Neutrophil (primary cell): ENCODE measurements at regions not wholly inside any gene's neighbourhood (a gene's known extent, or its start where the extent isn't known, plus 50 kb on each side); places are given as distances from the start of the nearest gene placed in this dataset.
A peak's percentile ranks its signal among the peaks of the same experiment; 100 is the strongest.
"Not testable (repeated sequence)": the region's sequence is repeated elsewhere in the genome, so short reads cannot be mapped to it uniquely, and the experiment has no call there.

Experiments
- H3K27ac ChIP-seq: fragments of 200-600 bp; sonication (generic); 2 replicates; pipeline ENCODE4 v1.5.1; 2016; ENCODE audit warnings: mild to moderate bottlenecking, moderate library complexity
- H3K27me3 ChIP-seq: fragments of 200-600 bp; sonication (generic); 2 replicates; pipeline ENCODE4 v1.6.0; 2016; ENCODE audit warnings: mild to moderate bottlenecking
- H3K36me3 ChIP-seq: fragments of 200-600 bp; sonication (generic); 2 replicates; pipeline ENCODE4 v1.5.1; 2017
- H3K4me1 ChIP-seq, 2 experiments: fragments of 200-600 bp in 1 of 2; sonication (generic) in 1 of 2; 1 replicate in 1 of 2; 2 replicates in 1 of 2; pipeline versions ENCODE4 v1.5.1 to v1.6.1; 2013 to 2016; ENCODE audit warnings: low read depth in 1 of 2, low read length in 1 of 2, mild to moderate bottlenecking in 1 of 2, moderate library complexity in 1 of 2; ENCODE audit not compliant: control insufficient read depth in 1 of 2, insufficient read depth in 1 of 2
- H3K4me3 ChIP-seq, 2 experiments: fragments of 200-600 bp in 1 of 2; sonication (generic) in 1 of 2; 1 replicate in 1 of 2; 2 replicates in 1 of 2; pipeline ENCODE4 v1.5.1; 2013 to 2016; ENCODE audit warnings: low read depth in 1 of 2, low read length in 1 of 2, mild to moderate bottlenecking in 1 of 2, moderate library complexity in 1 of 2
- H3K9me3 ChIP-seq: fragments of 200-600 bp; sonication (generic); 2 replicates; pipeline ENCODE4 v1.5.1; 2016
- TF ChIP-seq, protein P1 (sequence below): fragments of 200-600 bp; sonication (generic); IDR thresholded peaks from 2 replicates; pipeline ENCODE4 v1.5.1; 2016; ENCODE audit warnings: antibody characterized with exemption

DNA sequence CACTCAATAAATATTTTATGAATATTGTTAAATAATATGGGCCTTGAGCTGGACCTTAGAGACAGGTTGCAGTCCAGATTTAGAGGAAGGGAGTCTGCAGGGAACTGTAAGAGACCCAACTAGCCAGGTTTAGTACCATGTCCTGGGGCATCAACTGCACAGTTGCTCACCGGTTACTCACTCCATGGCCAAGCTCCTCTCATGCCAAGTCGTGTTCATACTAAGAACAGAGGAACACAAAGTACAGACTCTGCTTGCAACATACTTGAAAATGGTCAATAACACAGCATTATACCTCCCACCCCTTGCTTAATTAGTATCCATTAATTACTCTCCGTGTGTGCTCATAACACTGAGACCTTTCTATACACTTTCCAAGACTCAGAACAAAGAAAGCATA lies 317.6 kb upstream of the PIK3R1 start:
- no peaks in the 10 kb centered on the region for H3K9me3 ChIP-seq
- TF ChIP-seq, protein P1, sequence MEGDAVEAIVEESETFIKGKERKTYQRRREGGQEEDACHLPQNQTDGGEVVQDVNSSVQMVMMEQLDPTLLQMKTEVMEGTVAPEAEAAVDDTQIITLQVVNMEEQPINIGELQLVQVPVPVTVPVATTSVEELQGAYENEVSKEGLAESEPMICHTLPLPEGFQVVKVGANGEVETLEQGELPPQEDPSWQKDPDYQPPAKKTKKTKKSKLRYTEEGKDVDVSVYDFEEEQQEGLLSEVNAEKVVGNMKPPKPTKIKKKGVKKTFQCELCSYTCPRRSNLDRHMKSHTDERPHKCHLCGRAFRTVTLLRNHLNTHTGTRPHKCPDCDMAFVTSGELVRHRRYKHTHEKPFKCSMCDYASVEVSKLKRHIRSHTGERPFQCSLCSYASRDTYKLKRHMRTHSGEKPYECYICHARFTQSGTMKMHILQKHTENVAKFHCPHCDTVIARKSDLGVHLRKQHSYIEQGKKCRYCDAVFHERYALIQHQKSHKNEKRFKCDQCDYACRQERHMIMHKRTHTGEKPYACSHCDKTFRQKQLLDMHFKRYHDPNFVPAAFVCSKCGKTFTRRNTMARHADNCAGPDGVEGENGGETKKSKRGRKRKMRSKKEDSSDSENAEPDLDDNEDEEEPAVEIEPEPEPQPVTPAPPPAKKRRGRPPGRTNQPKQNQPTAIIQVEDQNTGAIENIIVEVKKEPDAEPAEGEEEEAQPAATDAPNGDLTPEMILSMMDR, result no peak
- no peaks in the 10 kb centered on the region for H3K36me3 ChIP-seq
- H3K27ac ChIP-seq, result no peak overlapping the region
- no peak overlapping the region for H3K4me3 ChIP-seq
- no peaks in the 10 kb centered on the region for H3K27me3 ChIP-seq
- H3K4me1 ChIP-seq, result peaks cover 16 to 18% of the 10 kb centered on the region in 2 experiments

GRCh38 chr5:67897431-67897830 lies 318.1 kb upstream of the PIK3R1 start:
- no peaks in the 10 kb centered on the region for H3K9me3 ChIP-seq
- TF ChIP-seq, protein P1, result no peak
- H3K4me3 ChIP-seq, result no peak overlapping the region
- H3K27me3 ChIP-seq, result no peaks in the 10 kb centered on the region
- no peaks in the 10 kb centered on the region for H3K36me3 ChIP-seq
- H3K27ac ChIP-seq, result no peak overlapping the region
- peaks cover 16 to 18% of the 10 kb centered on the region in 2 experiments for H3K4me1 ChIP-seq

- Histone ChIP-seq H3K36me3 (no peaks in the 10 kb centered on the region), H3K9me3 (no peaks in the 10 kb centered on the region), H3K27me3 (no peaks in the 10 kb centered on the region), H3K27ac (peak overlapping the region; percentile 25), H3K4me3 (no peak overlapping the region), H3K4me1 (peaks cover 16 to 18% of the 10 kb centered on the region in 2 experiments)
- TF ChIP-seq, protein P1, result no peak
Observed at GRCh38 chr5:67896930-67897313, 318.6 kb upstream of the PIK3R1 start.

DNA sequence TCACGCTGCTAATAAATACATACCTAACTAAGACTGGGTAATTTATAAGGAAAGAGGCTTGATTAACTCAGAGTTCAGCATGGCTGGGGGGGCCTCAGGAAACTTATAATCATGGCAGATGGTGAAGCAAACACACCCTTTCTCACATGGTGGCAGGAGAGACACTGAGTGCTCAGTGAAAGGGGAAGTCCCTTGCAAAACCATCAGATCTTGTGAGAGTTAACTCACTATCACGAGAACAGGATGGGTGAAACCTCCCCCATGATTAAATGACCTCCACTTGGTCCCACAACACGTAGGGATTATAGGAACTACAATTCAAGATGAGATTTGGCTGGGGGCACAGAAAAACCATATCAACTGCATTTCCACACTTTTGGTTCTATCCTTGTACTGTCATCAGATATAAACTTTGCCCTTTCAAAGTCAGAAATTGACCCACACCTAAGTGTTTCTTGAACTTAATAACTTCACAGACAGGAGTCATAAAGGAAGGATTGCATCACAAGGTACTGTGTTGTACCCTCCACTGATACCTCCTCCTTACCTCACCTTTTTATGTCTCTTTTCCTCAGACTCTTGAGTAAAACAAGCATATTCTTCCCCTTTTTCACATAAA lies 319.1 kb upstream of the PIK3R1 start:
- peak overlapping the region; percentile 25 for H3K27ac ChIP-seq
- H3K9me3 ChIP-seq, result no peaks in the 10 kb centered on the region
- no peaks in the 10 kb centered on the region for H3K36me3 ChIP-seq
- peaks cover 16 to 18% of the 10 kb centered on the region in 2 experiments for H3K4me1 ChIP-seq
- H3K27me3 ChIP-seq, result no peaks in the 10 kb centered on the region
- TF ChIP-seq, protein P1, result no peak
- H3K4me3 ChIP-seq, result no peak overlapping the region

DNA sequence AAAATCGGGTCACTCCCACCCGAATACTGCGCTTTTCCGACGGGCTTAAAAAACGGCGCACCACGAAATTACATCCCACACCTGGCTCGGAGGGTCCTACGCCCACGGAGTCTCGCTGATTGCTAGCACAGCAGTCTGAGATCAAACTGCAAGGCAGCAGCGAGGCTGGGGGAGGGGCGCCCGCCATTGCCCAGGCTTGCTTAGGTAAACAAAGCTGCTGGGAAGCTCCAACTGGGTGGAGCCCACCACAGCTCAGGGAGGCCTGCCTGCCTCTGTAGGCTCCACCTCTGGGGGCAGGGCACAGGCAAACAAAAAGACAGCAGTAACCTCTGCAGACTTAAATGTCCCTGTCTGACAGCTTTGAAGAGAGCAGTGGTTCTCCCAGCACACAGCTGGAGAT lies 325.7 kb upstream of the PIK3R1 start:
- H3K27me3 ChIP-seq, H3K9me3 ChIP-seq, H3K27ac ChIP-seq, H3K4me3 ChIP-seq, H3K4me1 ChIP-seq, H3K36me3 ChIP-seq: not testable (repeated sequence)

DNA sequence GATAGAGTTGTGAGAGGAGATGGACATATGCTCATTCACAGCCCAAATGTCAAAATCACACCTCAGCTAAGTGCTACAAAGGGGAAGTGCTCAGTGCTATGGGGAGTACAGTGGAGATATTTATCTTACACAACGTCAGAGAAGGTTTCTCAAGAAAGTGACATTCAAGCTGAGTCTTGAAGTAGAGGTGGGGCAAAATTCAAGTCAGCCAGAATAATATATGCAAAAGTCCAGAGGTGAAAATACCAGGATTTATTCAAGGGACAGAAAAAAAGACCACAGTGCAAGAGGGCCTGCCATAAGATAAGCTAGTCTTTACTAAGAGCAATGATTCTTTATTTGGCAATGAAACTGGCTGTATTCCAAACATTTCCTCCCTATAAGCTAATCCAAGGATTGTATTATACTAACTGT lies 327.8 kb upstream of the PIK3R1 start:
- no peaks in the 10 kb centered on the region for H3K27me3 ChIP-seq
- peaks cover 0 to 4% of the 10 kb centered on the region in 2 experiments for H3K4me1 ChIP-seq
- H3K9me3 ChIP-seq, result no peaks in the 10 kb centered on the region
- H3K4me3 ChIP-seq, result no peak overlapping the region
- no peak overlapping the region for H3K27ac ChIP-seq
- no peaks in the 10 kb centered on the region for H3K36me3 ChIP-seq
- TF ChIP-seq, protein P1, result no peak
